HAP-1 (cell line): ENCODE measurements at regions not wholly inside any gene's neighbourhood (a gene's known extent, or its start where the extent isn't known, plus 50 kb on each side); places are given as distances from the start of the nearest gene placed in this dataset.

Source experiments
- DNase-seq, 2 experiments: peaks; one replicate each; pipeline ENCODE4 v3.0.0-alpha.2; 2016 to 2020; ENCODE audit warnings: low spot score in 2 of 2
- H3K27me3 ChIP-seq: fragments of 250-450 bp; sonication (Bioruptor Pico); 2 replicates; pipeline ENCODE4 v1.5.1; 2020; ENCODE audit warnings: low read depth, mild to moderate bottlenecking, moderate library complexity
- H3K36me3 ChIP-seq: fragments of 250-450 bp; sonication (Bioruptor Pico); replicated peaks from 2 replicates; pipeline ENCODE4 v1.5.1; 2020; ENCODE audit warnings: mild to moderate bottlenecking
- H3K4me1 ChIP-seq: fragments of 250-450 bp; sonication (Bioruptor Pico); 2 replicates; pipeline ENCODE4 v1.5.1; 2020; ENCODE audit warnings: mild to moderate bottlenecking
- H3K4me3 ChIP-seq: fragments of 250-450 bp; sonication (Bioruptor Pico); 2 replicates; pipeline ENCODE4 v1.5.1; 2020; ENCODE audit warnings: mild to moderate bottlenecking, moderate library complexity
- H3K9me3 ChIP-seq: fragments of 250-450 bp; sonication (Bioruptor Pico); 2 replicates; pipeline ENCODE4 v1.5.1; 2020; ENCODE audit warnings: mild to moderate bottlenecking, moderate library complexity
- in situ Hi-C: fragments of 300-500 bp; cut with MboI; formaldehyde crosslinking; loops from 3 replicates; pipeline ENCODE4 v1.14.3; 2020; ENCODE audit warnings: low sequenced_read_pairs, inconsistent platforms, mixed read lengths

GRCh38 chr6:92176666-92177065 is 1242.7 kb downstream of the EPHA7 start:
- no peak for DNase-seq
- H3K4me3 ChIP-seq = no peak overlapping the region
- no peaks in the 10 kb centered on the region for H3K36me3 ChIP-seq
- no peaks in the 10 kb centered on the region for H3K27me3 ChIP-seq
- in situ Hi-C loops = no loop called here
- H3K4me1 ChIP-seq = no peaks in the 10 kb centered on the region
- H3K9me3 ChIP-seq = no peaks in the 10 kb centered on the region

GRCh38 chr6:92174398-92175073 is 1244.8 kb downstream of the EPHA7 start:
- no peak overlapping the region for H3K4me3 ChIP-seq
- H3K4me1 ChIP-seq = no peaks in the 10 kb centered on the region
- in situ Hi-C loops = no loop called here
- DNase-seq = no peak
- no peaks in the 10 kb centered on the region for H3K27me3 ChIP-seq
- H3K9me3 ChIP-seq = no peaks in the 10 kb centered on the region
- H3K36me3 ChIP-seq = no peaks in the 10 kb centered on the region

- no peaks in the 10 kb centered on the region for H3K9me3 ChIP-seq
- H3K36me3 ChIP-seq = no peaks in the 10 kb centered on the region
- in situ Hi-C loops = no loop called here
- DNase-seq = no peak
- H3K27me3 ChIP-seq = no peaks in the 10 kb centered on the region
- no peaks in the 10 kb centered on the region for H3K4me1 ChIP-seq
- H3K4me3 ChIP-seq = no peak overlapping the region
Measured at GRCh38 chr6:92169506-92169905, 1249.9 kb downstream of the EPHA7 start.

- Histone ChIP-seq H3K27me3 (no peaks in the 10 kb centered on the region), H3K9me3 (no peaks in the 10 kb centered on the region), H3K4me1 (no peaks in the 10 kb centered on the region), H3K36me3 (no peaks in the 10 kb centered on the region), H3K4me3 (no peak overlapping the region)
- DNase-seq = no peak
- in situ Hi-C loops = no loop called here
Measured at GRCh38 chr6:92166666-92167065, 1252.7 kb downstream of the EPHA7 start.

- Histone ChIP-seq H3K4me1 (no peaks in the 10 kb centered on the region), H3K36me3 (no peaks in the 10 kb centered on the region), H3K9me3 (no peaks in the 10 kb centered on the region), H3K4me3 (no peak overlapping the region), H3K27me3 (no peaks in the 10 kb centered on the region)
- in situ Hi-C loops = no loop called here
- DNase-seq = no peak
Measured at GRCh38 chr6:92161953-92162352, 1257.4 kb downstream of the EPHA7 start.

GRCh38 chr6:92160226-92160625 is 1259.1 kb downstream of the EPHA7 start:
- no peaks in the 10 kb centered on the region for H3K27me3 ChIP-seq
- no peaks in the 10 kb centered on the region for H3K4me1 ChIP-seq
- no peaks in the 10 kb centered on the region for H3K9me3 ChIP-seq
- no peak overlapping the region for H3K4me3 ChIP-seq
- no peak for DNase-seq
- in situ Hi-C loops = no loop called here
- no peaks in the 10 kb centered on the region for H3K36me3 ChIP-seq

- Histone ChIP-seq H3K36me3 (no peaks in the 10 kb centered on the region), H3K9me3 (no peaks in the 10 kb centered on the region), H3K4me3 (no peak overlapping the region), H3K27me3 (no peaks in the 10 kb centered on the region), H3K4me1 (no peaks in the 10 kb centered on the region)
- no peak for DNase-seq
- in situ Hi-C loops = no loop called here
Measured at GRCh38 chr6:92159046-92159445, 1260.3 kb downstream of the EPHA7 start.

- Histone ChIP-seq H3K9me3 (no peaks in the 10 kb centered on the region), H3K4me1 (no peaks in the 10 kb centered on the region), H3K36me3 (no peaks in the 10 kb centered on the region), H3K4me3 (no peak overlapping the region), H3K27me3 (no peaks in the 10 kb centered on the region)
- in situ Hi-C loops = no loop called here
- DNase-seq = no peak
Measured at GRCh38 chr6:92150553-92150952, 1268.8 kb downstream of the EPHA7 start.

GRCh38 chr6:92147246-92147645 is 1272.1 kb downstream of the EPHA7 start:
- Histone ChIP-seq H3K36me3 (no peaks in the 10 kb centered on the region), H3K4me1 (no peaks in the 10 kb centered on the region), H3K4me3 (no peak overlapping the region), H3K9me3 (no peaks in the 10 kb centered on the region), H3K27me3 (no peaks in the 10 kb centered on the region)
- no peak for DNase-seq
- in situ Hi-C loops = no loop called here

GRCh38 chr6:92139601-92140000 is 1279.8 kb downstream of the EPHA7 start:
- Histone ChIP-seq H3K4me3 (no peak overlapping the region), H3K4me1 (no peaks in the 10 kb centered on the region), H3K27me3 (no peaks in the 10 kb centered on the region), H3K9me3 (no peaks in the 10 kb centered on the region), H3K36me3 (no peaks in the 10 kb centered on the region)
- no peak for DNase-seq
- in situ Hi-C loops = no loop called here

GRCh38 chr6:92132957-92133356 is 1286.4 kb downstream of the EPHA7 start:
- in situ Hi-C loops = no loop called here
- Histone ChIP-seq H3K4me3 (no peak overlapping the region), H3K9me3 (no peaks in the 10 kb centered on the region), H3K4me1 (no peaks in the 10 kb centered on the region), H3K27me3 (no peaks in the 10 kb centered on the region), H3K36me3 (no peaks in the 10 kb centered on the region)
- DNase-seq = no peak

- Histone ChIP-seq H3K27me3 (no peaks in the 10 kb centered on the region), H3K4me3 (no peak overlapping the region), H3K4me1 (no peaks in the 10 kb centered on the region), H3K36me3 (no peaks in the 10 kb centered on the region), H3K9me3 (no peaks in the 10 kb centered on the region)
- in situ Hi-C loops = no loop called here
- DNase-seq = no peak
Measured at GRCh38 chr6:92132457-92132856, 1286.9 kb downstream of the EPHA7 start.

GRCh38 chr6:92130944-92131343 is 1288.4 kb downstream of the EPHA7 start:
- Histone ChIP-seq H3K4me1 (no peaks in the 10 kb centered on the region), H3K4me3 (no peak overlapping the region), H3K36me3 (no peaks in the 10 kb centered on the region), H3K27me3 (no peaks in the 10 kb centered on the region), H3K9me3 (no peaks in the 10 kb centered on the region)
- in situ Hi-C loops = no loop called here
- no peak for DNase-seq

GRCh38 chr6:92126983-92127382 is 1292.4 kb downstream of the EPHA7 start:
- Histone ChIP-seq H3K36me3 (no peaks in the 10 kb centered on the region), H3K9me3 (no peaks in the 10 kb centered on the region), H3K4me1 (no peaks in the 10 kb centered on the region), H3K27me3 (no peaks in the 10 kb centered on the region), H3K4me3 (no peak overlapping the region)
- in situ Hi-C loops = no loop called here
- DNase-seq = no peak

- in situ Hi-C loops = no loop called here
- no peak for DNase-seq
- Histone ChIP-seq H3K4me3 (no peak overlapping the region), H3K36me3 (no peaks in the 10 kb centered on the region), H3K4me1 (no peaks in the 10 kb centered on the region), H3K9me3 (no peaks in the 10 kb centered on the region), H3K27me3 (no peaks in the 10 kb centered on the region)
Measured at GRCh38 chr6:92126088-92126487, 1293.3 kb downstream of the EPHA7 start.
